ENCODE measurements at regions not wholly inside any gene's neighbourhood (a gene's known extent, or its start where the extent isn't known, plus 50 kb on each side); places are given as distances from the start of the nearest gene placed in this dataset.
A peak's percentile ranks its signal among the peaks of the same experiment; 100 is the strongest.

- DNase-seq, result no peak
- peaks cover 20% of the 10 kb centered on the region for H3K27me3 Mint-ChIP-seq (ENCODE audit: low read depth, poor library complexity)
- H3K27ac Mint-ChIP-seq, result no peak overlapping the region
- TF ChIP-seq CTCF (IDR thresholded peaks at IDR 0.05), result no peak
- H3K4me3 Mint-ChIP-seq, result no peak overlapping the region
- H3K4me1 Mint-ChIP-seq, result peaks cover 19% of the 10 kb centered on the region
- peaks cover 8% of the 10 kb centered on the region for H3K36me3 Mint-ChIP-seq (ENCODE audit: low read depth)
- peaks cover 51% of the 10 kb centered on the region for H3K9me3 Mint-ChIP-seq
Observed at GRCh38 chr15:85312486-85312885, 67.9 kb upstream of the AKAP13 start.

- no peak for TF ChIP-seq CTCF (IDR thresholded peaks at IDR 0.05)
- no peak overlapping the region for H3K27ac Mint-ChIP-seq
- H3K4me3 Mint-ChIP-seq, result no peak overlapping the region
Observed at GRCh38 chr15:85312929-85313331, 67.5 kb upstream of the AKAP13 start.

GRCh38 chr15:85313339-85313738 is 67.1 kb upstream of the AKAP13 start:
- peaks cover 8% of the 10 kb centered on the region for H3K36me3 Mint-ChIP-seq (ENCODE audit: low read depth)
- no peak for DNase-seq
- H3K4me3 Mint-ChIP-seq, result no peak overlapping the region
- H3K9me3 Mint-ChIP-seq, result peaks cover 47% of the 10 kb centered on the region
- peaks cover 19% of the 10 kb centered on the region for H3K4me1 Mint-ChIP-seq
- no peak for TF ChIP-seq CTCF (IDR thresholded peaks at IDR 0.05)
- no peak overlapping the region for H3K27ac Mint-ChIP-seq
- peaks cover 17% of the 10 kb centered on the region for H3K27me3 Mint-ChIP-seq (ENCODE audit: low read depth, poor library complexity)

More at GRCh38 chr15:85312929-85313331, 67.5 kb upstream of the AKAP13 start:
- H3K9me3 Mint-ChIP-seq, result peaks cover 51% of the 10 kb centered on the region
- H3K36me3 Mint-ChIP-seq (ENCODE audit: low read depth), result peaks cover 8% of the 10 kb centered on the region
- peaks cover 19% of the 10 kb centered on the region for H3K4me1 Mint-ChIP-seq
- no peak for DNase-seq
- H3K27me3 Mint-ChIP-seq (ENCODE audit: low read depth, poor library complexity), result peaks cover 20% of the 10 kb centered on the region

GRCh38 chr15:85314146-85314545 is 66.3 kb upstream of the AKAP13 start:
- TF ChIP-seq CTCF (IDR thresholded peaks at IDR 0.05), result no peak
- Mint-ChIP-seq H3K27ac (no peak overlapping the region), H3K36me3 (ENCODE audit: low read depth) (peaks cover 8% of the 10 kb centered on the region), H3K4me3 (no peak overlapping the region), H3K4me1 (peaks cover 19% of the 10 kb centered on the region), H3K27me3 (ENCODE audit: low read depth, poor library complexity) (peaks cover 15% of the 10 kb centered on the region), H3K9me3 (peaks cover 39% of the 10 kb centered on the region)
- DNase-seq, result no peak

- Mint-ChIP-seq H3K4me1 (peaks cover 19% of the 10 kb centered on the region), H3K4me3 (no peak overlapping the region), H3K27me3 (ENCODE audit: low read depth, poor library complexity) (peaks cover 10% of the 10 kb centered on the region), H3K36me3 (ENCODE audit: low read depth) (peaks cover 8% of the 10 kb centered on the region), H3K27ac (no peak overlapping the region), H3K9me3 (peaks cover 38% of the 10 kb centered on the region)
- no peak for DNase-seq
- no peak for TF ChIP-seq CTCF (IDR thresholded peaks at IDR 0.05)
Observed at GRCh38 chr15:85314633-85315032, 65.8 kb upstream of the AKAP13 start.

- peaks cover 19% of the 10 kb centered on the region for H3K4me1 Mint-ChIP-seq
- TF ChIP-seq CTCF (IDR thresholded peaks at IDR 0.05), result no peak
- peak overlapping the region; percentile 5 for H3K27ac Mint-ChIP-seq
- peaks cover 7% of the 10 kb centered on the region for H3K36me3 Mint-ChIP-seq (ENCODE audit: low read depth)
- H3K9me3 Mint-ChIP-seq, result peaks cover 32% of the 10 kb centered on the region
- DNase-seq, result no peak
- peaks cover 3% of the 10 kb centered on the region for H3K27me3 Mint-ChIP-seq (ENCODE audit: low read depth, poor library complexity)
- no peak overlapping the region for H3K4me3 Mint-ChIP-seq
Observed at GRCh38 chr15:85316244-85316934, 64.0 kb upstream of the AKAP13 start.

All from nephron progenitor cell (in vitro differentiated cells).